ENCODE measurements at regions not wholly inside any gene's neighbourhood (a gene's known extent, or its start where the extent isn't known, plus 50 kb on each side); places are given as distances from the start of the nearest gene placed in this dataset.

GRCh38 chr9:80605793-80606192 is 1034.0 kb downstream of the TLE4 start (continued):
- no peak for TF ChIP-seq AHDC1 (CRISPR knock-in tag; IDR thresholded peaks at IDR 0.05; ENCODE audit: borderline replicate concordance)
- no peak for TF ChIP-seq ZHX2 (IDR thresholded peaks at IDR 0.05; ENCODE audit: low read depth)
- TF ChIP-seq ZHX2 (CRISPR knock-in tag; IDR thresholded peaks at IDR 0.05; ENCODE audit: borderline replicate concordance): no peak
- no peak for TF ChIP-seq ZNF749 (CRISPR knock-in tag; IDR thresholded peaks at IDR 0.05; ENCODE audit: borderline replicate concordance)
- TF ChIP-seq HDAC2 (CRISPR knock-in tag; IDR thresholded peaks at IDR 0.05): 0 out of 2 replicates have a peak, but pooled peaks have one; percentile 15
- TF ChIP-seq KDM3A (CRISPR knock-in tag; IDR thresholded peaks at IDR 0.05; ENCODE audit: low read depth): no peak
- no peak for TF ChIP-seq ZNF564 (CRISPR knock-in tag; IDR thresholded peaks at IDR 0.05)
- no peak for TF ChIP-seq KMT2A (CRISPR knock-in tag; IDR thresholded peaks at IDR 0.05)
- no peak for TF ChIP-seq TBX2 (CRISPR knock-in tag; IDR thresholded peaks at IDR 0.05; ENCODE audit: borderline replicate concordance)
- no peak for TF ChIP-seq HIVEP1 (CRISPR knock-in tag; IDR thresholded peaks at IDR 0.05)
- TF ChIP-seq SOX6 (IDR thresholded peaks at IDR 0.05): no peak
- peak; percentile 30; the same call in 1 of the 2 replicates for TF ChIP-seq SOX6 (CRISPR knock-in tag; IDR thresholded peaks at IDR 0.05)
- TF ChIP-seq SIX1 (CRISPR knock-in tag; IDR thresholded peaks at IDR 0.05; ENCODE audit: borderline replicate concordance): no peak
- peak; percentile 35; the same call in 1 of the 2 replicates for TF ChIP-seq BCL6 (CRISPR knock-in tag; IDR thresholded peaks at IDR 0.05)
- no peak for TF ChIP-seq ZNF12 (CRISPR knock-in tag; IDR thresholded peaks at IDR 0.05)
